ENCODE measurements at regions not wholly inside any gene's neighbourhood (a gene's known extent, or its start where the extent isn't known, plus 50 kb on each side); places are given as distances from the start of the nearest gene placed in this dataset.
"Not testable (repeated sequence)": the region's sequence is repeated elsewhere in the genome, so short reads cannot be mapped to it uniquely, and the experiment has no call there.

DNA sequence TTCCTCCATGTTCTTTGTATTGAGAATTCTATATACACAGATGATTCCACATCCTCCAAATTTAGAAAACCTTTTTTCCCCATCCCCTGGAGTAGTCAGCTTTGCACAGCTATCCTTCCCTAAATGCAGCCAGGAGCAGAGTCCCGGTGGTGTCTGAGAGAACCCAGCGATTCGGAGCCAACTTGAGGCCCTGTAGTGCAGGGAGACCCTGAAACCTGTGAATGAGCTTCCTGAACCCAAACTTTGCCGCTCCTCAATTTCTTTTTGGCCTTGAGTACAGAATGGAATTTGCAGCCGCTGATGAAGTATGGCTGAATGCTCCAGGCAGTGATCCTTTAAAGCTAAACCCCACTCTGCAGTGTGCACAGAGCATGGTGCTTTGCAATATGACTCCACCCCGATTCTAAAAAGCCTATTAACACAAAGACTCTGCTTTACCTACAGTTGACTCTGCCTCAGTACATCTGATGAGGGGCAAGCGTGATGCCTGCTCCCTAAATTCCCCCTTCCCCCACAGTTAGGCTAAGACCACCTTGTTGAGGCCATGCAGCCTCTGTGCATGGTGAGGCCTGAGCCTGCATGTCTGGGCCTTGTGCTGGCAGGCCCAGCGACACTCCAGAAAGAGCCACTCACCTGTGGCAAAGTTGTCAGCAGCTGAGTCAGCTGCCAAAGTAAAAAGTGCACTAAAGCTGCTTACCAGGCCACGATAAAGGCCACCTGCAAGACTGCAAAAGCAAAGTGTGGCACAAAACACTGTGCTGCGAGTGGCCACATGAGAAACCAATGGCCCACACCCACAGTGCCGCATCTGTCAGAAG is 82.1 kb downstream of the PLEKHG1 start:
- DNase-seq (ENCODE audit: low spot score in 2 of 2) (no peak), FAIRE-seq (no peak)

DNA sequence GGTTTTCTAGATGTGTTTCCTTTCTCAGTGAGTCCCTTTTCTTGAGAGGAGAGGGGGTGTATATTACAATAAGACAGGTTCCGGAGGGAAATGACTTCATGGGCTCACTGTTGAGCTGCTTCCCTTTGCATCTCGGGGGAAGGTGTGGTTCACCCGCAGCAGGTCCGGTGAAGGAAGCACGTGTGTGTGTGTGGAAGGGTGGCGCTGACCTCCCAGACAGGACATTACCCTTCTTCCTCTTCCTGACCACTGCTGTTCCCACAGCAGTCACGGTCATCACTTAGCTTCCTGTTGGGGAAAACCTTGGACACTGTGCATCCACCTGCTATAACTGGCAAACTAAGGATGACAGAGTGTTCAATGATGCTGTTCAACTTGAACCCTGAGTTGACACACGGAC is 83.6 kb downstream of the PLEKHG1 start:
- no peak for DNase-seq (ENCODE audit: low spot score in 2 of 2)
- FAIRE-seq = no peak

DNA sequence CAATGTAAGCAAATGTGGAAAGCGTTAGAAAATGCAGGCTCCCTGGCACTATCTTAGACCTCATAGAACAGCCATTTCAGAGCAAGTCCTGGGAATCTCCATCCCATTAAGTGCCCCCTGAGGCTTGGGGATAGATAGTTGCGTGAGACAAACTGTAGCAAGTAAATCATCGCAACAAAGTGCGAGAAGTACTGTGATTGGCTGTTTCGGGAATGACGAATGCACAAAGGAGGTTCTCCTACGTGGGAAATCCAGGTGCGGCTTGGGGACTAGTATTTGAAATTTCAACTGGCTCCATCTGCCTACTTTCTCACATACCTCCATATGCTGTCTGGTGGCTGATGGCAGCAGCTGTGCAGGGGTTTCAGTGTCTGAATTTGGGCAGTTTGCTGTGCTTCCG is 84.5 kb downstream of the PLEKHG1 start:
- DNase-seq (ENCODE audit: low spot score in 2 of 2) (no peak), FAIRE-seq (no peak)

DNA sequence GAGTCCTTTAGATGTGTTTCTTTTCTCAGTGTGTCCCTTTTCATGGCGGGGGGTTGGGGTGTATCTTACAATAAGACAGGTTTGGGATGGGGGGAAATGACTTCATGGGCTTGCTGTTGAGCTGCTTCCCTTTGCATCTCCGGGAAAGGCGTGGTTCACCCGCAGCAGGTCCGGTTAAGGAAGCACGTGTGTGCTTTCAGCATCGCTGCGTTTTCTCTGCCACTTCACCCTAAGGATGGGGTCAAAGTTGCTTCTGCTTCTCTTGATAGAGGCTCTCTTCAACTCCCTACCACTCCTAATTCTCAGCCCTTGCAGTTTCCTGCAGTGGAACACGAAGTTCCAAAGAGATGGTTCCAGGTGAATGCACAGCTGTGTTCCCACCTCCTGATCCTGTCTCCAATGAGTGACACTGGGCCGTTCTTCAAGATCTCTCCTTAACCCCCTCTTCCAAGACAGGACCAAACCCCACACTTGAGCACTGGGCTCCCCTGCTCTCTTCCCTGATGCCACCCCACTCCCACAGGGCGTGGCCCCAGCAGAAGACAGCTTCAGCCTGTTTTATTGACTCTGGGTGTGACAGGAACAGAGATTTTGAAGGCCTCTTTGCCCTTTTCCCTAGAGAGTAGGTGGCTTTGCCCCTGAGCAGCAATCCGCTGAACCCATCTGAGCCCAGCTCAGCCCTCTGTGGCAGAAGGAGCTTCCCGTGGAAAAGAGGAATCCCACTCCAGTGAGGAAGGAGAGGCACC is 85.2 kb downstream of the PLEKHG1 start:
- FAIRE-seq = no peak
- DNase-seq (ENCODE audit: low spot score in 2 of 2) = no peak

DNA sequence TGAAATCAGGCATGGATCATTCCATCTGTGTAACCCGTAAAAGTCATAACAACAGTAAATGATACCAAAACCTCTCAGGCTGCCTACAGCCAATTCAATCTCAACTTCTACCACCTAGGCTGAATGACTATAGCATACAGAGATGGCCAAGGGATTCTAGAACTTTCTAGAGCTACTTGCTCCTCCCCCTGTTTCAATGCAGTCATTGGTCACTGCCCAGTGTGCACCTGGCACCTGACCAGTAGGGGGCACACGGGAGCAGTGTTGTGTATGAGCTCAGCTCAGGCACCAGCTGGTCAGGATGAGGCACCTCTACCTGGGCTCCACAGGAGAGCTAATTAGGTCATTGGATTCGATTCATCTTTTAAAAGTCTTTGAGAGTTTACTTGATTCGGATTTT is 86.2 kb downstream of the PLEKHG1 start:
- no peak for DNase-seq (ENCODE audit: low spot score in 2 of 2)
- no peak for FAIRE-seq

DNA sequence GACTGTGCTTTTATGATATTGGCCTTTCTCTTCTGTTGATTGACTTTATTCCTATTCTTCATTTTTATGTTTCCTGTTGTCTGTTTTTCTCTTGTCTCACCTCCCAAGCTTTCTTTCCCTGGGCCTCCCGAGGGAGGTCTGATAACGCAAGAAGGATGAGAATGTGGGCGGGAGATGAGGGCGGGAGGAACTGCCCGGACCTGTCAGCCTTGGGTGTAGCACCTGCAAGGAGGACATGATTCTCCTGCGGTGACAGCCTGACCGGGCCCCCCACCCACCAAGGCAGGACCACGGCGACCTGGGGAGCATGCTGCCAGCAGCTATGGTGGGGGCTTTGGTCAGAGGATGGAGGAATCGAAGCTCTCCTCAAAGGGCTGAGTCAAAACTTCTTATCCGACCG is 86.9 kb downstream of the PLEKHG1 start:
- no peak for DNase-seq (ENCODE audit: low spot score in 2 of 2)
- FAIRE-seq = no peak

DNA sequence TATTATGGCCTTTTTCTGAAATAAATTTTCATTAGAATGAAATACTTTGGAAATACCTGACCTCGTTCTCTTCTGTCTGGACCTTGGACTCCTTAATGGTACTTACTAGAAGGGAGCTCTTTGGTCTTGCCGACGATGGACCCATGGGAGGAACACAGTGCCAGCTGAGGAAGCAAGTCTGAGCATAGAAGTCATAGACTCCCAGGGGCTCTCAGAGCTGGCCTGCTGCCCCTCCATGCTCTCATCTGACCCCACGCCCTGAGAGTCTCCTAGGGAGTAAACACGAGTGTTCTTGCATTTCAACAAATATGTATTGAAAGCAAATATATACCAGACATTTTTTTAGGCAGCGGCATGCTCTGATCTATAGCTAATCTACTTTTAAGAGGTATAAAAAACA is 87.8 kb downstream of the PLEKHG1 start:
- DNase-seq (ENCODE audit: low spot score in 2 of 2) (no peak), FAIRE-seq (no peak)

DNA sequence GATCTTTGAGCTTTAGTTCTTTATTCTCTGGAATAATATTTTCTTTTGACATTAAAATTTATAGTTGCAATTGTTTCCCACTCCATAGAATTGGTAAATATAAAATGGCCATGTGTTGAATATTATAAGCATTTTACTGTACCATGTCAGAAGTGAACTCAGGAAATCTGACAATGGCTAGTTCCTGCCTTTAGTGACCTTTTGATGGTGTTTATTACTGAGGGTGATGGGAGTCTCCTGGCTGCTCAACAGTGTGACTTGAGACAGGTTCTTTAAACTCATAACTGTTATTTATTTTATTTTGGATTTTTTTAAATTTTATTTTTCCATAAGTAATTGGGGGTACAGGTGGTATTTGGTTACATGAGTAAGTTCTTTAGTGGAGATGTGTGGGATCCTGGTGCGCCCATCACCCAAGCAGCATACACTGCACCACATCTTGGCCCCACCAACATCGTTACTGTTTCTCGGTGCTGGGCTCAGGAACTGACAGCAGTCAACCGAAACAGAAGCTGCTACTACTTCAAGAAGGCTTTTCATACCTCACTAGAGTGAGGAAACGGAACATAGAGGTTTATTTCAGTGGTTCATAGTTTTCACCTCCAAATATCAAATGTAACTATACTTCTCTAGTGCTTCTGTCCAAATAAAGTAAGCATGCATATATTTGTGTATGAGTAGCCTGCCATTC is 90.4 kb downstream of the PLEKHG1 start:
- FAIRE-seq (no peak), DNase-seq (ENCODE audit: low spot score in 2 of 2) (no peak)

DNA sequence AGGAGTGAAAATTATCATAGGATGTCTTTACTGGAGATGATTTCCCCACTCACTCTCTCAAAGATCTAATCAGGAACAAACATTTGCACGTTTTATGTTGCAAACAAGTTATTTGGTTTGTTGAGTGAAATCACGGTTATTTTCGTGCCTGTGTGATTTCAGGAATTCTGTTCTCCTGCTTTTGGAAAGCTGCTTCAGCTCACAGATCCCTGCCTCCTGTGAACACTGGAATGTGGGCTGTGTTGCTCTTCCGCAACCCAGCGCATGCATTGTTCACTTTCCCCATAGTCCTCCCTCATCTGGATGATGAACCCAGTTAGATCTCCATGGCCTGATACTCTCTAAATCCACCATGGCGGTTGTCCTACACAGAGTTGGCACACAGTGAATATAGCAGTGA is 91.0 kb downstream of the PLEKHG1 start:
- FAIRE-seq (no peak), DNase-seq (ENCODE audit: low spot score in 2 of 2) (no peak)

DNA sequence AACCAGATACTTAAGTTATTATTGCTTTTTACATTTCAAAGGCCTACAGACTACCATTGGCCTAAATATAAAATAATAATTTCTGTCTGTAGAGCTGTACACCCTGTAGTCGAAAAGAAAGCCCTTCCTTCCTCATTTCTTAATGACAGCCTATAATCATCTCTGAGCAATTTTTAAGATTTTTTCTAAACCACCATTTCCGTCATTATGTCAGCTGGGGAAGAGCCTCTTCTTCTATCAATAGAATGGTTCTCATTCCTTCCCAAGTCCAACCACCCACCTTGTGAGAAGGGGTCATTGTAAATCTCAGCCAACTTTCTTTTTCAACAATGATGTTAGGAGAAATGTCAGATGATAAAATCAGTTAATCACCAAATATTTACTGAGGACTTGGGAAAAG is 91.8 kb downstream of the PLEKHG1 start:
- DNase-seq (ENCODE audit: low spot score in 2 of 2) = no peak
- no peak for FAIRE-seq

DNA sequence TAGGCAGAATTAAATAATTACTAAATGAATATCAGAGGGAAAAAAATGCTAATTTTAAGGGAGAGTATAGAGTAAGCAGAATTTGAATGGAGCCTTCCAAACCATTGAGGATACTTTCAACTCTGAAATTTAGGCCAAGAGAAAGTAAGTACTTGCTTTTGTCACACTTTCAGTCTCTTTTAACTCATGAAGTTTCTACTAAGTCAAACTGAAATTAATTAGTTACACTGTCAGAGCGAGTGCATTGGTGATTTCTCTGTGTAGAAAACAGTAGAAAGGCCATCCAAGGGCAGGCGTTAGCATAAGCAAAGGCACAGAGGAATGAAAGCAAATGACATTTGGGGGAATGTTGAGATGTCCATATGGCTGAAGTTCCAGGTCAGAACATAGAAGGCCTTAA is 92.9 kb downstream of the PLEKHG1 start:
- no peak for FAIRE-seq
- DNase-seq (ENCODE audit: low spot score in 2 of 2) = no peak

DNA sequence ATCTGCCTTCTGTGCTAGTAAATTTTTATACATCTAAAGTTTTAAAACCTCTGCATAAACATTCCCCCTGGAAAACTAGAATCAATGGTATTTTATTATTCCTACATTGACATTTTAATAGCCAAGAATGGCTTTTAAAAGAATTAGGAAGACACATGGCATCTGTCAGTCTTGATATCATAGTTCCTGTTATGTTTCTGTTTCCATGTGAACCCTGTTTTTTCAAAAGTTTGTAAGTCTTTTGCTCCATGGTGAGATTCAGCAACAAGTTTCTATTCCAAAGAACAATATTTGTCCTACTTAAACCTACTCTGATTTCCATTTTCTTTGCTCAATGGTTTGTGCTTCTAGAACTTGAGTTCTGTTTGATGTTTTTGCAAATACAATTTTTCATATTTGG is 95.2 kb downstream of the PLEKHG1 start:
- DNase-seq (ENCODE audit: low spot score in 2 of 2) (no peak), FAIRE-seq (no peak)

DNA sequence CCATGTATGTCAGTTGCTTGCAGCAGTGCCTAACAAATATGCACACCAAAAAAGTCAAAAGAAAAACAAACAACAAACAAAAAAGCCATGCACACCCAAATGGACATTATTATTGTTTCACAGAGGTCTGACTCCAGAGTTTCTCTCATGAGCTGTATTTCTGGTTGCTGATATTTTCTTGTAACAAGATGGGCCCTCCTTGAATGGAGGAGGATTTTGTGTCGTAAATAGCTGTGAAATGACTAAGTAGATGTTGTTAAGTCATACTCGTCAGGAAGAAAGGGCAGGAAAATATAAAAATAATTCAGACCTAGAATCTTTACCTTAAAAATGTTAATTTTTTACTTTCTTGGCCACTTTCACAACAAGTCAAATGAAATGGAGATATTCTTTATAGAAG is 96.0 kb downstream of the PLEKHG1 start:
- no peak for FAIRE-seq

DNA sequence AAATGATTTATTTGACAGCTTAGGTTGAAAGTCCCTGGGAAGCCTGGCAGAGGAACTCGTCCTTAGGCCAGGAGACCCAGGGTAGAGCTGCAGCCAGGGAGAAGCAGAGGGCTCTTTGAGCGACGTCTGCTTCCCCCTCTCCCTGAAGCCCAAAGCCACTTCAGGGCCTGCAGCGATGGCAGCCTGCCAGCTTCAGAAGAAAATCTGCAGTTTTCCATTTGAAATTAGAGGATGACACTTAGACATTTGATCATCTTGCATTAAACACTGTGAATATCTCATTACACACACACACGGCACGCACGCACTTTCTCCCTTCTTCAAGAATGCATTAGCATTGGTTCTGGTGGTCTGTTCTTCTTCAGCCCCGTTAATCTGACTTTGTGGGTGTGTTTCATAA is 96.5 kb downstream of the PLEKHG1 start:
- no peak for FAIRE-seq

More for the DNA sequence above, 96.0 kb downstream of the PLEKHG1 start:
- DNase-seq (ENCODE audit: low spot score in 2 of 2) = no peak

DNA sequence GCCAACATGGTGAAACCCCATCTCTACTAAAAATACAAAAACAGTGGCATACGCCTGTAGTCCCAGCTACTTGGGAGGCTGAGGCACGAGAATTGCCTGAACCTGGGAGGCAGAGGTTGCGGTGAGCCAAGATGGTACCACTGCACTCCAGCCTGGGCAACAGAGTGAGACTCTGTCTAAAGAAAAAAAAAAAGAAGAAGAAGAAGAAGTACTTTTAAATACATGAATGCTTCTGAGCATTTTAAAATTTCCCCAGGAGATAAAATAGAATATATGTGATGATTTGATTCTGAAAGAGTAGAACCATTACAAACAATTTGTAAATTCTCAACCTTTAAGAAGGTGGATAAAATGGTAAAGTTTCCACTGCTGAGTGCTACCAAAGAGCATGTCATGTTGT is 97.2 kb downstream of the PLEKHG1 start:
- not testable (repeated sequence) for FAIRE-seq; DNase-seq (ENCODE audit: low spot score in 2 of 2)

More for the DNA sequence above, 96.5 kb downstream of the PLEKHG1 start:
- DNase-seq (ENCODE audit: low spot score in 2 of 2) = no peak

DNA sequence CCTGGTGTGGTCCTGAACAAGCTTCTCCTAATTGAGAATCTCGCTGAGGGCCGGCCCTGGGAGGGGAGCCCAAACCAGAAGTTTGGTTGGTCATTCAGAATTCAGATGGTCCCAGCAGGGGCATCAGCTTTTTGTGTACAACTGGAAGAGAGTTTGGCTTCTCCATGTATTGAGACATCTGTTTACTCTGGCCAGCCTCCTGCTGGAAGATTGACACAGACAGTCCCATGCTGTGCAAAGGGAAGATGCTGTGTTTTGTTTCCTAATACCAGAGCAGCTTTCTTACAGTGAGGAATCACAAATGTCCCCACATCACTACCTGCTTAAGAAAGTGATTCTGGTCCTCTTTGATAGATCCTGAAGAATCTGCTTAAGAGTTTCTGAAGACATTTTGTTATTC is 97.8 kb downstream of the PLEKHG1 start:
- FAIRE-seq (no peak), DNase-seq (ENCODE audit: low spot score in 2 of 2) (no peak)

DNA sequence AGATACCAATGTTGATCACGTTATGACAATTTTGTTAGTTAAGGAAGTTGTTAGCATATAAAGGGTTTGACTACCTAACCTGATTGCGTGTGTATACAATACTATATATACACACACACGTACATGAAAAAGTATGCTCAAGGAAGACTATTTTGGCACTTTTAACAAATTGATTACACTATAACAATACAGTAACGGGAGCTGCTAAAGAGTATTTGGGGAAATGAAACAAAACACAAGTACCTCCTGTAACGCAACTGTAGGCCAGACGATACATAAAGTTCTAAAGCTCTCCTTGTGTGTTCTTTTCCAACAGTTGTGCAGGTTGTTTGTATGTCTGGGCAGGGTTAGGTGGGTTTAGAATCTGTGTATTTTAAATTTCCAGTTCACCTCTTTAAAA is 98.7 kb downstream of the PLEKHG1 start:
- DNase-seq (ENCODE audit: low spot score in 2 of 2) (no peak), FAIRE-seq (no peak)

DNA sequence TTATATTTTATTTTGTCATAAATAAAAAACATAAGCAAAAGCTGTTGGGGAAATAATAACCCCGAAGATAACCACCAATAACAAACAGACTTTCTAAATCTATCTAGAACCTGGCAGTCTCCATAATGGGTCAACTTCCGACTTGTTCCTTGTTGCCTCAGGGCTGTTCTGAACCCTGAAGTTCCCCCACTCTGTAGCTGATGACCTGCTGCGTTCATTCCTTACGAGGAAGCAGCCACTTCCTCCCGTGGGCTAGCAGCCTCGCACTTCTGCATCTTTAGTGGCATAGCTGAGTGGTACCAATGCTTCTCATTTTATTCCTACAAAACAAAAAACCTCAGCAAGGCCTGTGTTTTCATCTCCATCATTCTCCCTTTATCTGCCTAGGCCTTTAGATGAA is 103.0 kb downstream of the PLEKHG1 start:
- DNase-seq (ENCODE audit: low spot score in 2 of 2) (no peak), FAIRE-seq (no peak)

DNA sequence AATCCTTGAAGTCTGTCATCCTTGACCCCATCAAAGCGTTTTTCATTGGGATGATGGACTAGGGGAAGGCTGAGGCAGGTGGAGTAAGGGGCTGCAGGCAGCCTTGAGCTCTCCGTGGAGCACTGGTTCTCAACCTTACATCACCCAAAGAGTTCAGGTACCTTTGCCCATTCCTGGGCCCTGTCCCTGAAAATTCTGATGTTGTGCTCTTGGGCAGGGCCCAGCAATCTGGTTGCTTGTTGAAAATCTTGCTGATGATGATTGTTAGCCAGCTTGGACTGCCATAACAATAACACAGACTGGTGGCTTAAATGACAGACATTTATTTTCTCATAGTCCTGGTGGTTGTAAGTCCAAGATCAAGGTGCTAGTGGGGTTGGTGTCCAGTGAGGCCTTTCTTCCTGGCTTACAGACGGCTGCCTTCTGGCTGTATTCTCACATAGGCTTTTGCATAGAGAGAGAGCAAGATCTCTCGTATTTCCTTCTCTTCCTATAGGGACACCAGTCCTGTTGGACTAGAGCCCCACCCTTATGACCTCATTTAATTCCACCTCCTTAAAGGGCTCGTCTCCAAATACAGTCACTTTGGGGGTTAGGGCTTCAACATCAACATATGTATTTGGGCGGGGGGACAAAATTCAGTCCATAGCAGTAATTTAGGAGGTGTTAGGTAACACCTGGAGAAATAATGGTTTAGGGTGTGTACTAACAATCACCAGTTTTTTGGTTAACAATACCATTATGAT is 104.9 kb downstream of the PLEKHG1 start:
- FAIRE-seq = no peak
- no peak for DNase-seq (ENCODE audit: low spot score in 2 of 2)

DNA sequence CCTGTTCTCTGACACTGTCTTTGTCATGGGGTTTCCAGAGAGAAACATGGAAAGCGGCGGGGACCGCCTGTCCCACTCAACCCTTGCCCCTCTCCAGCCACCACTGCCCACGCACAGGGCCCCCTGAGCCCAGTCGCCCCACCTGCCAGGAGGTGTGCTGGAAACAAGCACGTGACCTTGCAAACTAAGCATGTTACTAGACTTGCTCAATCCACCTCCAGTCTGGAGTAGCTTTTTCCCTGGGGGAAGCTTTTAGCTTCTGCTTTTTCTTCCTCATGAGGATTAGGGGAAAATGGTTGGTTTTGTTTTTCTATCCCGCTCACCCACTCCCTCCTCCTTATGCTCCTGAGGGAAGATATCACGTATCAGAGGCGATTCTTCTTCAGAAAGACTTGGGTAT is 105.7 kb downstream of the PLEKHG1 start:
- no peak for FAIRE-seq

DNA sequence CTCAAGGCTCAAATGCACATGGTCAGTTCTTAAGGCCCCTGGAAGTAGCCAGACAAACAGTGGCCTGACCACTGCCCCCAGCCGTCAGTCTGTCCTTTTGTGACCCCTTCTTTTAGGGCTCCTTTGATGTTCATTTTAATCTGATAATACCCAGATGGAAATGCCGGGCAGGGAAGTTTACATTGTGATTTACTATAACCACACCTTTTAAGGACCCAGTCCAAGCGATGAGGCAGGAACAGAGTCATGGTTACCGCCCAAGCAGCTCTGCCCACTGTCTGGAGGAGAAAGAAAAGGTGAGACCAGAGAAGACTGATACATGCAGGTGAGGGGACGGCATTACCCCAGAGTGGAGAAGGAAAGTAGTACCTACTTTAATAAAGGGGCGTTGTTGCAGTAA is 110.6 kb downstream of the PLEKHG1 start:
- FAIRE-seq (no peak), DNase-seq (ENCODE audit: low spot score in 2 of 2) (no peak)

More for the DNA sequence above, 105.7 kb downstream of the PLEKHG1 start:
- no peak for DNase-seq (ENCODE audit: low spot score in 2 of 2)
